Dedifferentiated amniotic fluid mesenchymal stem cell (primary cell): ENCODE measurements at regions not wholly inside any gene's neighbourhood (a gene's known extent, or its start where the extent isn't known, plus 50 kb on each side); places are given as distances from the start of the nearest gene placed in this dataset.

ENCODE experiments used
- DNase-seq: peaks from one replicate; pipeline ENCODE4 v3.0.0-alpha.2; 2016; ENCODE audit errors: extremely low spot score

- DNase-seq = no peak
Observed at GRCh38 chr18:44198612-44199284, 481.9 kb upstream of the SETBP1 start.

DNA sequence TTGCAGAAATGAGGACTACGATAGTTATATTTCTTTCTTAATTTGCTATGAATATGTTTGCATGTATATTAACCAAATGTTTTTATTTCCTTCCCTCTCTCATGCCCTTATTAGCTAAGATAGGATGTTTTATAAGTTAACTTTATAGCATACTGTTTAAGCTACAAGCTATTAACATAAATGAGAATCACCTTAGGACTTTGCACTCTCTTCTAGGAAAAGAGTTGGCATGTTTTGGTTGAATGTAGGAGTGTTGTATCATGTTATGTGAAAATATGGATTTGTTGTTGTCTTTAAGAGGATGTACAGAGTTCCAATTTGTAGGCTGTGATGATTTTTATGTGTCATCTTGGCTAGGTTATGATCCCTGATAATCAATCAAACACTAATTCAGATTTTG lies 467.4 kb upstream of the SETBP1 start:
- DNase-seq = no peak

- DNase-seq = no peak
Observed at GRCh38 chr18:44214396-44214795, 466.3 kb upstream of the SETBP1 start.

GRCh38 chr18:44216169-44216568 lies 464.5 kb upstream of the SETBP1 start:
- no peak for DNase-seq

DNA sequence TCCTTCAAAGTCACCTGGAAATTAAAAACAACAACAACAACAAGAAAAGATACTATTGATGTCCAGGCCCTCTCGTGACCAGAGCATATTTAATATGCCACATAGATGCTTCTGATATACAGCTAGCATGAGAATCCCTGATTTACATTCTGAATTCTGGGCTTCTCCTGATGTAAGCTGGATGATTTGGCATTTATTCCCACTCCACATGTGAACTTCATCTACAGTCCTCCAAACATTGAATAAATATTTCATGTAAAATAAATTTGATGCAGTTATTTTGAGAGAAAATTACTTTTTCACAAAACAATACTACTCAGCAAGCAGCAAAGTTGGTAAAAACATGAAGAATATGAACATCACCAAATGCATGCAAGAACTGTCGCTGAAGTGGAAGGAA lies 453.2 kb upstream of the SETBP1 start:
- DNase-seq = no peak

- DNase-seq = peak; percentile 74
Observed at GRCh38 chr18:44229693-44230108, 451.0 kb upstream of the SETBP1 start.

- DNase-seq = no peak
Observed at GRCh38 chr18:44231936-44232335, 448.8 kb upstream of the SETBP1 start.

- DNase-seq = no peak
Observed at GRCh38 chr18:44232500-44232899, 448.2 kb upstream of the SETBP1 start.

GRCh38 chr18:44238454-44238853 lies 442.2 kb upstream of the SETBP1 start:
- no peak for DNase-seq

GRCh38 chr18:44238911-44239310 lies 441.8 kb upstream of the SETBP1 start:
- DNase-seq = no peak

DNA sequence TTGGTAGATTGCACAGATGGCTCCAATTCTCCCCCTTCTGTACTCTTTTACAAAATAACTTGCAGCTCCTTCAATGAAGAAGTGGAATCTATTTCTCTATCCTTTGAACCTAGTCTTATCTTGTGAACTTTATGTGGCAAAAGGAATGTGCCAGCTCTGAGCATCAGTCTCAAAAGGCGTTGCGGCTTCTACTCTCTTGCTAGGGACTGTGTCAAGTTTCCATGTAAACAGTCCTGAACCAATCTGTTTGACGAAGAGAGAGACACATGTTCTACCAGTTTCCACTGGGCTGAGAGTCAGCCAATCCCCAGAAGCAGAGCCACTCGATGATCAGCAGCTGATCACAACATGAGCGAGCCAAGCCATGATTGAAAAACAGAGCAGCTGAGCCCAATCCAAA lies 439.7 kb upstream of the SETBP1 start:
- DNase-seq = no peak

- DNase-seq = no peak
Observed at GRCh38 chr18:44245019-44245418, 435.7 kb upstream of the SETBP1 start.

DNA sequence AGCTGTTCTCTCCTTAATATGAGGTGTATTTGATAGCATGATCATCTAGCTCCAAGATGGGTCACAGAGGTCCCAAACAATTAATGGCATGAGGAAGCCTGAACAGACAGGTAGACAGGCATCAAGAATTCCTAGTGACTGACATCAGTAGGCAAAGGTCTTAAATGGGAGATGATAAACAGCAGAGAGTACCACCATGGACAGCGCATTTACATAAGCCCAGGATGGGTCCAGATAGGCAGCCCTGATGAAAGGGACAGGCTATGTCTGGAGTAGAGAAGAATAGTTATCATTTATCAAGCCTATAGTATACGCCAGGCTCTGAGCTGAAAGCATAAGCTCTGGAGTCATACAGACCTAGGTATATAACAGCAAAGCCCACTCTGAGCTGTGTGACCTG lies 434.7 kb upstream of the SETBP1 start:
- DNase-seq = no peak

- DNase-seq = no peak
Observed at GRCh38 chr18:44258086-44258485, 422.6 kb upstream of the SETBP1 start.

DNA sequence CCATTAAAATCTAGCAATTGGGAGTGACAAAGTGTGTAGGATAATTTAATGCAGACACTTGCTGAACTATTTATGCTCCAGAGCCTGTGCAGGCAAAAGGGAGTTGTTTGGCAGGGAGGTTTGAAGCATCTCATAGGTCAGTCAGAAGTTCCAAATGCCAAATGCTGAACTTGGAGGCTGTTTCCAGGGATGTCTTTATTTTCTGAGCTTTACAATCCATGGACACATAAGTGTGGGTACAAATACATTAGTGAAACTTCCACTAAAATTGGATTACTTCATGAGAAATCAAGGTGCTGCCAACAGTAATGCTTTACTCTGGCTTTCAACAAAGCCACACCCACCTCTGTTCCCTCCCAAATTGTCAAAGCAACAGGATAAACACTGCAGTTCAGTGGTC lies 422.1 kb upstream of the SETBP1 start:
- no peak for DNase-seq

- DNase-seq = no peak
Observed at GRCh38 chr18:44259610-44260009, 421.1 kb upstream of the SETBP1 start.

DNA sequence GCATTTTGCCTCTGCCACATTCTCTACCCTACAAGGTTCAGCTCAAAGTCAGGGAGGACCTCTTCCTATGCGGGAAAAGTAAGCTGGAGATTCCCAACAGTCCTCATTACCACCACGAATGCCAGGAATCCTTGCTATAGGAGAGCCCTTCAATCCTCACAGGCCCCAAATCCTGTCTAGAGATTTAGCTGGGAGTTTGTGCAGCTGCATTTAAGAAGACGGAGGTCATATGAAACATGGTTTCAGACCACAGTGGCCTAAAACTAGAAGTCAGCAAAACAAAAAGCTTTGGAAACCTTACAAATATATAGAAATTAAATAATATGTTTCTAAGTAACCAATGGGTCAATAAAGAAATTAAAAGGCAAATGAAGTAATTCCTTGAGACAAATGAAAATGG lies 415.3 kb upstream of the SETBP1 start:
- DNase-seq = no peak

DNA sequence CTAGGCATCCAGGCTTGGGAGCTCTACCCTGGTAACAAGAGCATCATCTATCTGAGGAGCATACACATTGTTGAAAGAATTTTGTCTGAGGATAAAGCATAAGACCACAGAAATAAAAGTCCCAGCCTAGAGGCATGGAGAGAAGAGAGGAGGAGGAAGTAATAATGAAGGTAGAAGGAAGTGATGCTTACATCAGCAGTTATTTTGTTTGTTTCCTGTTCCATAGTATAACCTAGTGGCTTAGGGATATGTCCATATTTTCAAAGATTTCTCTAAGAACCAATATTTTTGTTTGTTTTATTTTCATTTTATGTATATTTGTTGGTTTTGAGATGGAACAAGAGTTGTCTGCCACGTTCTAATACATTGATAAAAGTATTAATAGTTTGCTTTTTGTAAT lies 407.4 kb upstream of the SETBP1 start:
- no peak for DNase-seq

- DNase-seq = no peak
Observed at GRCh38 chr18:44280479-44280878, 400.2 kb upstream of the SETBP1 start.

DNA sequence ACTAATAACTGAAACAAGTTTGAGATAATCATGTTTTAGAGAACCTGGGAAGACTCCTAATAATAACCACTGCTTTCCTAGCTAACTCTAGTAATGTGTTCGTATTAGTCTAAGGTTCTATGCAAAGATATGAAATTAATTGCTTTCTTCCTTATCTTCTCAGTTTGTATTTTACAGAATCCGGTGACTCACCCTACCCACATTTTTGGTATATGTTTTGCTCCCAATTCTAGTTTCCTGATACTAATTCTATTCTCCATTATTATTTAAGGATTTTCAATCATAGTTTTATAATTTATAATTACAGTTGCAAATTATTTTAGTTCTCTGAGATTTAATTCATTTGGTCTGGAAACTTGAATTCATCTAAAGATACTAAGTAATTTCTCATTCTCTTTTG lies 394.6 kb upstream of the SETBP1 start:
- no peak for DNase-seq

DNA sequence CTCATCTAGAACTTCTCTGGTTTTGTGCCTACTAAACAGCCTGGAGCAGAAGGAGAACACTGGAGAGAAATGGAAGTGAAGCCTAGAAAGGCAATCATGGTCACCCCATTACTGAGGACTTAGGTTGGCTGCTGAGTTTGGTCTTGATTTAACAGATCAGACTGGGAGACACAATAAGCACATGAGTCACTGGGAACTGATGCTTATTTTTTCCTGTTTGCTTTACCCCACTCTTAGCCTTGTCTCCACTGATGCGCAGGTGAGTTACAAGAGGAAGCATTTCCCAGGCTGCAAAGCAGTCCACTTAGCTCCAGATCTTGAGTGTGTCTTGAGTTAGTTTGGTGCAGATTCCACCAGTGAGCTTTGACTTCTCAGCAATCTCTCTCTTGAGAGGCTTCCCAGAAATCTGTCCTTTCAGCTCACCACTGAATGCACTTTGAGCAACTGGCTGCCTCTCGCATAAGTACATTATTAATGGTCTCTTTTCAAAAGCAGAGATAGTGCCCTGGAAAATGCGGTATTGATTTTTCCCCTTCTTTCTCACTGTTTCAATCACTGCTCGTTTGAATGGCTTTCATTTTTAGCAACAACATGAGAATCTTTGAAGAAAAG lies 390.2 kb upstream of the SETBP1 start:
- DNase-seq = no peak

DNA sequence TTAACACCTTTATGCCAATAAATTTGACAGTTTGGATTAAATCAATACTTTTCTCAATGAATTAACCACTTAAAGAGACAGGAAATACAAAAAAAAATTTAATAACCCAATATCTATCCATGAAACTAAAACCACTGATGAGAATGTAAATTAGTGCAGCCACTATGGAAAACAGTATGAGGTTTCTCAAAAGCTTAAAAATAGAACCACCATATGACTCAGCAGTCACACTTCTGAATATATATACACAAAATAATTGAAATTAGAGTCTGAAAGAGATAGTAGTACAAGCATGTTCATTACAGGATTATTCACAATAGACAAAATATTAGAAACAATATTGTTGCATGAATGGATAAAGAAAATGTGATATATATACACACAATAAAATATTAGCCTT lies 382.1 kb upstream of the SETBP1 start:
- no peak for DNase-seq

DNA sequence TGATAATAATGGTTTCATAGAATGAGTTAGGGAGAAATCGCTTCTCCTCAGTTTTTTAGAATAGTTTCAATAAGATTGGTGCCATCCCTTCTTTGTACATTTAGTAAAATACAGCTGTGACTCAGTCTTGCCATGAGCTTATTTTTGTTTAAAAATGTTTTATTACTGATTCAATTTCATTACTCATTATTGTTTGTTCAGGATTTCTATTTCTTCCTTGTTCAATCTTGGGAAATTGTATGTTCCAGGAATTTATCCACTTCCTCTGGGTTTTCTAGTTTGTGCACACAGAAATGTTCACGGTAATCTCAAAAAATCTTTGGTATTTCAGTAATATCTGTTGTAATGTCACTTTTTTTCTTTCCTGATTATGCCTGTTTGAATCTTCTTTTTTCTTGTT lies 371.5 kb upstream of the SETBP1 start:
- peak; percentile 56 for DNase-seq
